GM13976 (cell line): ENCODE measurements at regions not wholly inside any gene's neighbourhood (a gene's known extent, or its start where the extent isn't known, plus 50 kb on each side); places are given as distances from the start of the nearest gene placed in this dataset.

Experiments used
- DNase-seq: peaks from one replicate; pipeline ENCODE4 v3.0.0; 2012; ENCODE audit warnings: low spot score
- CTCF ChIP-seq: IDR thresholded peaks from 2 replicates; pipeline ENCODE4 v1.5.1; 2012; ENCODE audit warnings: borderline replicate concordance, mild to moderate bottlenecking; ENCODE audit not compliant: insufficient read depth; ENCODE audit errors: extremely low read depth, missing control alignments, control extremely low read depth
- in situ Hi-C: fragments of 300-500 bp; cut with MboI; formaldehyde crosslinking; loops from one replicate; pipeline ENCODE4 v1.12.0; 2022; ENCODE audit warnings: low sequenced_read_pairs, mixed read lengths, inconsistent platforms; ENCODE audit not compliant: unreplicated experiment

- no peak for DNase-seq
- TF ChIP-seq CTCF: no peak
- in situ Hi-C loops: no loop called here
Observed at GRCh38 chr13:106721599-106721998, 153.7 kb upstream of the ARGLU1 start.

DNA sequence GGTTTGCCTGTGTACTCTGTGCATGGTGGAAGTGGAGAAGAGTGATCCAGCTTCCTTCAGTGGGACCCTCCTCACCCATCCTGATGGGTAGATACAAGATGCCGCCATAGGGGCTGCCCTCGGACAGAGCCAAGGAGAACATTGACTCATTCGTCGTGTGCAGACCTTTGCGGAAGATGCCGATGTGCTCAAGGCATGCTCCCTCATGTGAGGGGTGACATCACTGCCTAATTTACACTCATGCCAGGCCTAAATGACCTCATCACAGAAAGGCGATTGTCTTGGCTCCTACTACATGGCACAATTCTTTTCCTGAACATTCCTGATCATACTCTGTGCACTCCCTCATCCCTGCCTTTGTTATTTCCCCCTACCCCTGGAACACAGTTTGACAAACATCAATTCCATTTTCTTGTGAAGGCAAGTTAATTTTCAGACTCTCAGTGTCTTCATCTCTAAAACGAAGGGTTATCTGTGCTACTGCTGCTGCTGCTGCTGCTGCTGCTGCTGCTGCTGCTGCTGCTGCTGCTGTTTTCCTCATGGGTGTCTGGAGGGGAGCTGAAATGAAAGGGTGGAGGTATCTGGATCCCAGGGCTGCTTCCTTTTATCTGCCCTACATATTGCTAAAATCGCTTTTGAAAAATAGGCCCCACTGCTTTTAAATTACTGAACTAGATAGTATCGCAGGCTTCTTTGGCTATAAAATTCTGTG is 146.5 kb upstream of the ARGLU1 start:
- DNase-seq: no peak
- no peak for TF ChIP-seq CTCF
- in situ Hi-C loops: no loop called here

DNA sequence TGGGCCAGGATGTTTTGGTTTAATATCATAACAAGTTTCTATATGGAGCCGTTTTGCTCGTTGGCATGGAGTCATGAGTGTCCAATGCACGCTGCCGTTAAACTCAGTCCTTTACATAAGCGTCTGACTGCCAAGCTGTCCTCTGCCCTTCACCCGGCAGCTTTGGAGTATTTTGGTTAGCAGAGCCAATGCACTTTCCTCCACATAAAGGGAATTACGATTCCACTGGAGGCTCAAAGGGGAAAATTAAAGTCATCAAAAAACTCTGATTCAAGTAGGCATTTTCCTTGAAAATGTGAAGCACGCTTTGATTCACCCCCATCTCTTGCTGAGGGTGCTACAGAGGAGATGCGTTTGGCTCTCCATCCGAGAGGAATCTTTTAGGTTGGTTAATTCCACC is 144.4 kb upstream of the ARGLU1 start:
- TF ChIP-seq CTCF: no peak
- no peak for DNase-seq
- in situ Hi-C loops: no loop called here

DNA sequence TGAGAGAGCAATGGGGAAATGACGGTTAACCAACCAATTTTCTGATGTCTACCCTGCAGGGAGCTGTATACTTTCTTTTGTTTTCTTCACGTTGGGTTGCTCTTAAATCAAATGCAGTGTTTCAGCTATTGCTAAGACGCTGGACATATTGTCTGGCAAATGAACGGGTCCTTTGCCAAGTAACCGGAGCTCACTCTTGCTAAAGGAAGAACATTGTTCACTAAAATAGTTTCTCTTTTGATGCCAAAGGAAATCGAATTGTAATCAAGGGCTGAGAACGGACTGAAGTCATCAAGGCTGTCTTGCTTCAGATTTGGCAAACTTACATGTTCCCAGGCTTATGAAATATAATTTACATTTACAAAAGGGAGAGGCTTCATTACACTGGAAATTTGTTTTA is 142.3 kb upstream of the ARGLU1 start:
- TF ChIP-seq CTCF: no peak
- in situ Hi-C loops: no loop called here
- DNase-seq: no peak

- no peak for TF ChIP-seq CTCF
- in situ Hi-C loops: no loop called here
- DNase-seq: no peak
Observed at GRCh38 chr13:106709522-106709921, 141.6 kb upstream of the ARGLU1 start.

DNA sequence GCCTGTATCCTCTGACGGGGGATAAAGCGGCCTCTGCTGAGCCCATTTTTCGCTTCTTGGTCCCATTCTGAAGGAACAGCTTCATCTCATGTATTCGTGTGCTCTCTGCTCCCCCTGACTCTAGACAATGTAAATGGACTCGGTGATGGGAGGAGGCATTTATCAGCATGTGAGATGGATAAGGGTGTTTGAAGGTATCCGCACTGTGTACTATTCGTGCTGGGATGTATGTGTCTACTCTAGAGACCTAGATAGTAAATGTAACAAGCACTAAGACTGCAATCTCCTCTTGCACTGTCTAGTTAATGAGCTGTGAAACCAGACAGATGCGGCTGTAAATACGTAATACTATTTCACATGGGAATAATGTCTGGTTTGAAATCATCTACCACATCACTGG is 134.6 kb upstream of the ARGLU1 start:
- no peak for DNase-seq
- in situ Hi-C loops: no loop called here
- no peak for TF ChIP-seq CTCF
